Suprapubic skin (tissue), 3 donors: ENCODE measurements at regions not wholly inside any gene's neighbourhood (a gene's known extent, or its start where the extent isn't known, plus 50 kb on each side); places are given as distances from the start of the nearest gene placed in this dataset.

Source experiments
- POLR2A ChIP-seq, 2 donors: fragments of 450-650 bp; IDR thresholded peaks; one replicate each; pipeline ENCODE4 v1.6.1; 2017; ENCODE audit warnings: antibody characterized with exemption in 2 of 2, mild to moderate bottlenecking in 2 of 2, moderate library complexity in 2 of 2
- TF ChIP-seq, protein P1 (sequence below), 2 donors: fragments of 200-600 bp in 1 of 2; fragments of 450-650 bp in 1 of 2; sonication (generic) in 1 of 2; IDR thresholded peaks; one replicate each; pipeline ENCODE4 v1.5.1; 2016 to 2019; ENCODE audit warnings: antibody characterized with exemption in 2 of 2, mild to moderate bottlenecking in 1 of 2, moderate library complexity in 1 of 2

DNA sequence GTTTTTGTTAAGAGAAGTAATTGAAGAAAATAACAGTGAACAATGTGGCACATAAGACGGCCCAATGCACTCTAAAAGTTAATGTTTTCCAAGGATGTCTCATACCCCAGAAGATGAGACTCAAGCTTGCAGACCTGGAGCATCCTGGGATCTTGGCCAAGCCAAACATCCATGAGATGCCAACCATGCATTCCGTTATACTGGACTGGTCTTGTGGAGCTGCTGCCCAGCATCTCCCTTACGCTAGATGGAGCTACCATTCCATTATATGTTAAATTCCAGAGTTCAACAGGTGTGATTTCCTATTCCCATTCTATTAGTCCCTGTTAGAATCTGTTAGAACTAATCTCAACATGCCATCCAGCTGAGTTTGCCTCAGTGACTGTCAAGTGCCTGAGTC is 181.8 kb downstream of the PDCD6IP start:
- TF ChIP-seq, protein P1, sequence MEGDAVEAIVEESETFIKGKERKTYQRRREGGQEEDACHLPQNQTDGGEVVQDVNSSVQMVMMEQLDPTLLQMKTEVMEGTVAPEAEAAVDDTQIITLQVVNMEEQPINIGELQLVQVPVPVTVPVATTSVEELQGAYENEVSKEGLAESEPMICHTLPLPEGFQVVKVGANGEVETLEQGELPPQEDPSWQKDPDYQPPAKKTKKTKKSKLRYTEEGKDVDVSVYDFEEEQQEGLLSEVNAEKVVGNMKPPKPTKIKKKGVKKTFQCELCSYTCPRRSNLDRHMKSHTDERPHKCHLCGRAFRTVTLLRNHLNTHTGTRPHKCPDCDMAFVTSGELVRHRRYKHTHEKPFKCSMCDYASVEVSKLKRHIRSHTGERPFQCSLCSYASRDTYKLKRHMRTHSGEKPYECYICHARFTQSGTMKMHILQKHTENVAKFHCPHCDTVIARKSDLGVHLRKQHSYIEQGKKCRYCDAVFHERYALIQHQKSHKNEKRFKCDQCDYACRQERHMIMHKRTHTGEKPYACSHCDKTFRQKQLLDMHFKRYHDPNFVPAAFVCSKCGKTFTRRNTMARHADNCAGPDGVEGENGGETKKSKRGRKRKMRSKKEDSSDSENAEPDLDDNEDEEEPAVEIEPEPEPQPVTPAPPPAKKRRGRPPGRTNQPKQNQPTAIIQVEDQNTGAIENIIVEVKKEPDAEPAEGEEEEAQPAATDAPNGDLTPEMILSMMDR (IDR thresholded peaks at IDR 0.05), result no peak
- no peak for TF ChIP-seq POLR2A (IDR thresholded peaks at IDR 0.05)
